K562 (cell line): ENCODE measurements at regions not wholly inside any gene's neighbourhood (a gene's known extent, or its start where the extent isn't known, plus 50 kb on each side); places are given as distances from the start of the nearest gene placed in this dataset.

Experiments
- TCF7L2 ChIP-seq: fragments of 150-350 bp; IDR thresholded peaks from 2 replicates; pipeline ENCODE4 v1.6.1; 2016; ENCODE audit warnings: low read depth, mild to moderate bottlenecking, low read length, moderate library complexity
- TF ChIP-seq, protein P1 (sequence below): sonication (generic); formaldehyde crosslinking; IDR thresholded peaks from 2 replicates; pipeline ENCODE4 v1.8.1; 2023; ENCODE audit warnings: mild to moderate bottlenecking, missing genetic modification reagents
- TF ChIP-seq, protein P2 (sequence below): fragments of 250-450 bp; sonication (Bioruptor Pico); IDR thresholded peaks from 2 replicates; pipeline ENCODE4 v1.5.0; 2021; ENCODE audit warnings: mild to moderate bottlenecking, borderline replicate concordance

DNA sequence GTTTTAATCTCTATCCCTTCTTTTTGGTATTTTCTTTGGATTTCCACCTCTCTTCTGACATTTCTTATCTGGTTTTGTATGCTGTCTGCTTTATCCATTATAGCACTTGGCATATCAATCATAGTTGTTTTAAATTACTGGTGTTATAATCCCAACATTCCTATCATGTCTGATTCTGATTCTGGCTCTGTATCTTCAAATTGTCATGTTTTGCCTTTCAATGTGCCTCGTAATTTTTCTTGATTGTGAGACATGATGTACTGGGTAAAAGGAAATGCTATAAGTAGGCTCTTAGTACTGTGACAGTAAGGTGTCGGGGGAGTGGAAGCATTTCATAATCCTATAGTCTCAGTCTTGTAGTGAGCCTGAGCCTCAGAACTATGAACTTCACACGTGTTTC lies 729.3 kb upstream of the NOVA1 start:
- TF ChIP-seq, protein P1, sequence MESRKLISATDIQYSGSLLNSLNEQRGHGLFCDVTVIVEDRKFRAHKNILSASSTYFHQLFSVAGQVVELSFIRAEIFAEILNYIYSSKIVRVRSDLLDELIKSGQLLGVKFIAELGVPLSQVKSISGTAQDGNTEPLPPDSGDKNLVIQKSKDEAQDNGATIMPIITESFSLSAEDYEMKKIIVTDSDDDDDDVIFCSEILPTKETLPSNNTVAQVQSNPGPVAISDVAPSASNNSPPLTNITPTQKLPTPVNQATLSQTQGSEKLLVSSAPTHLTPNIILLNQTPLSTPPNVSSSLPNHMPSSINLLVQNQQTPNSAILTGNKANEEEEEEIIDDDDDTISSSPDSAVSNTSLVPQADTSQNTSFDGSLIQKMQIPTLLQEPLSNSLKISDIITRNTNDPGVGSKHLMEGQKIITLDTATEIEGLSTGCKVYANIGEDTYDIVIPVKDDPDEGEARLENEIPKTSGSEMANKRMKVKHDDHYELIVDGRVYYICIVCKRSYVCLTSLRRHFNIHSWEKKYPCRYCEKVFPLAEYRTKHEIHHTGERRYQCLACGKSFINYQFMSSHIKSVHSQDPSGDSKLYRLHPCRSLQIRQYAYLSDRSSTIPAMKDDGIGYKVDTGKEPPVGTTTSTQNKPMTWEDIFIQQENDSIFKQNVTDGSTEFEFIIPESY: no peak
- TF ChIP-seq, protein P2, sequence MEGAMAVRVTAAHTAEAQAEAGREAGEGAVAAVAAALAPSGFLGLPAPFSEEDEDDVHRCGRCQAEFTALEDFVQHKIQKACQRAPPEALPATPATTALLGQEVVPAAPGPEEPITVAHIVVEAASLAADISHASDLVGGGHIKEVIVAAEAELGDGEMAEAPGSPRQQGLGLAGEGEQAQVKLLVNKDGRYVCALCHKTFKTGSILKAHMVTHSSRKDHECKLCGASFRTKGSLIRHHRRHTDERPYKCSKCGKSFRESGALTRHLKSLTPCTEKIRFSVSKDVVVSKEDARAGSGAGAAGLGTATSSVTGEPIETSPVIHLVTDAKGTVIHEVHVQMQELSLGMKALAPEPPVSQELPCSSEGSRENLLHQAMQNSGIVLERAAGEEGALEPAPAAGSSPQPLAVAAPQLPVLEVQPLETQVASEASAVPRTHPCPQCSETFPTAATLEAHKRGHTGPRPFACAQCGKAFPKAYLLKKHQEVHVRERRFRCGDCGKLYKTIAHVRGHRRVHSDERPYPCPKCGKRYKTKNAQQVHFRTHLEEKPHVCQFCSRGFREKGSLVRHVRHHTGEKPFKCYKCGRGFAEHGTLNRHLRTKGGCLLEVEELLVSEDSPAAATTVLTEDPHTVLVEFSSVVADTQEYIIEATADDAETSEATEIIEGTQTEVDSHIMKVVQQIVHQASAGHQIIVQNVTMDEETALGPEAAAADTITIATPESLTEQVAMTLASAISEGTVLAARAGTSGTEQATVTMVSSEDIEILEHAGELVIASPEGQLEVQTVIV (CRISPR knock-in tag): no peak
- no peak for TF ChIP-seq TCF7L2
